ENCODE measurements at regions not wholly inside any gene's neighbourhood (a gene's known extent, or its start where the extent isn't known, plus 50 kb on each side); places are given as distances from the start of the nearest gene placed in this dataset.
"Not testable (repeated sequence)": the region's sequence is repeated elsewhere in the genome, so short reads cannot be mapped to it uniquely, and the experiment has no call there.

- no peak for DNase-seq (ENCODE audit: low read depth in 2 of 2)
Observed at GRCh38 chr16:86257546-86257945, 252.8 kb upstream of the FOXF1 start.

GRCh38 chr16:86258713-86259112 lies 251.6 kb upstream of the FOXF1 start:
- DNase-seq (ENCODE audit: low read depth in 2 of 2) = no peak

GRCh38 chr16:86259499-86259898 lies 250.8 kb upstream of the FOXF1 start:
- no peak for DNase-seq (ENCODE audit: low read depth in 2 of 2)

- no peak for DNase-seq (ENCODE audit: low read depth in 2 of 2)
Observed at GRCh38 chr16:86261379-86261778, 248.9 kb upstream of the FOXF1 start.

- DNase-seq (ENCODE audit: low read depth in 2 of 2) = not testable (repeated sequence)
Observed at GRCh38 chr16:86267657-86268056, 242.7 kb upstream of the FOXF1 start.

GRCh38 chr16:86270696-86271095 lies 239.6 kb upstream of the FOXF1 start:
- no peak for DNase-seq (ENCODE audit: low read depth in 2 of 2)

GRCh38 chr16:86272744-86273143 lies 237.6 kb upstream of the FOXF1 start:
- DNase-seq (ENCODE audit: low read depth in 2 of 2) = no peak

- no peak for DNase-seq (ENCODE audit: low read depth in 2 of 2)
Observed at GRCh38 chr16:86277221-86277620, 233.1 kb upstream of the FOXF1 start.

GRCh38 chr16:86277859-86278258 lies 232.5 kb upstream of the FOXF1 start:
- not testable (repeated sequence) for DNase-seq (ENCODE audit: low read depth in 2 of 2)

- no peak for DNase-seq (ENCODE audit: low read depth in 2 of 2)
Observed at GRCh38 chr16:86281421-86281820, 228.9 kb upstream of the FOXF1 start.

- DNase-seq (ENCODE audit: low read depth in 2 of 2) = no peak
Observed at GRCh38 chr16:86283944-86284343, 226.4 kb upstream of the FOXF1 start.

- DNase-seq (ENCODE audit: low read depth in 2 of 2) = no peak
Observed at GRCh38 chr16:86285421-86285820, 224.9 kb upstream of the FOXF1 start.

- no peak for DNase-seq (ENCODE audit: low read depth in 2 of 2)
Observed at GRCh38 chr16:86285938-86286921, 224.1 kb upstream of the FOXF1 start.

- no peak for DNase-seq (ENCODE audit: low read depth in 2 of 2)
Observed at GRCh38 chr16:86286991-86287663, 223.2 kb upstream of the FOXF1 start.

- no peak for DNase-seq (ENCODE audit: low read depth in 2 of 2)
Observed at GRCh38 chr16:86287664-86288201, 222.6 kb upstream of the FOXF1 start.

- DNase-seq (ENCODE audit: low read depth in 2 of 2) = no peak
Observed at GRCh38 chr16:86288716-86289294, 221.5 kb upstream of the FOXF1 start.

GRCh38 chr16:86289304-86289703 lies 221.0 kb upstream of the FOXF1 start:
- no peak for DNase-seq (ENCODE audit: low read depth in 2 of 2)

GRCh38 chr16:86289907-86290306 lies 220.4 kb upstream of the FOXF1 start:
- DNase-seq (ENCODE audit: low read depth in 2 of 2) = no peak

- no peak for DNase-seq (ENCODE audit: low read depth in 2 of 2)
Observed at GRCh38 chr16:86291491-86291890, 218.8 kb upstream of the FOXF1 start.

GRCh38 chr16:86292171-86292775 lies 218.1 kb upstream of the FOXF1 start:
- DNase-seq (ENCODE audit: low read depth in 2 of 2) = no peak

- DNase-seq (ENCODE audit: low read depth in 2 of 2) = no peak
Observed at GRCh38 chr16:86292942-86293341, 217.4 kb upstream of the FOXF1 start.

- DNase-seq (ENCODE audit: low read depth in 2 of 2) = no peak
Observed at GRCh38 chr16:86293906-86294305, 216.4 kb upstream of the FOXF1 start.
